Neutrophil (primary cell): ENCODE measurements at regions not wholly inside any gene's neighbourhood (a gene's known extent, or its start where the extent isn't known, plus 50 kb on each side); places are given as distances from the start of the nearest gene placed in this dataset.

Experiments used
- H3K27ac ChIP-seq: fragments of 200-600 bp; sonication (generic); 2 replicates; pipeline ENCODE4 v1.5.1; 2016; ENCODE audit warnings: mild to moderate bottlenecking, moderate library complexity
- H3K27me3 ChIP-seq: fragments of 200-600 bp; sonication (generic); 2 replicates; pipeline ENCODE4 v1.6.0; 2016; ENCODE audit warnings: mild to moderate bottlenecking
- H3K36me3 ChIP-seq: fragments of 200-600 bp; sonication (generic); 2 replicates; pipeline ENCODE4 v1.5.1; 2017
- H3K4me1 ChIP-seq, 2 experiments: fragments of 200-600 bp in 1 of 2; sonication (generic) in 1 of 2; 1 replicate in 1 of 2; 2 replicates in 1 of 2; pipeline versions ENCODE4 v1.5.1 to v1.6.1; 2013 to 2016; ENCODE audit warnings: low read depth in 1 of 2, low read length in 1 of 2, mild to moderate bottlenecking in 1 of 2, moderate library complexity in 1 of 2; ENCODE audit not compliant: control insufficient read depth in 1 of 2, insufficient read depth in 1 of 2
- H3K4me3 ChIP-seq, 2 experiments: fragments of 200-600 bp in 1 of 2; sonication (generic) in 1 of 2; 1 replicate in 1 of 2; 2 replicates in 1 of 2; pipeline ENCODE4 v1.5.1; 2013 to 2016; ENCODE audit warnings: low read depth in 1 of 2, low read length in 1 of 2, mild to moderate bottlenecking in 1 of 2, moderate library complexity in 1 of 2
- H3K9me3 ChIP-seq: fragments of 200-600 bp; sonication (generic); 2 replicates; pipeline ENCODE4 v1.5.1; 2016
- TF ChIP-seq, protein P1 (sequence below): fragments of 200-600 bp; sonication (generic); IDR thresholded peaks from 2 replicates; pipeline ENCODE4 v1.5.1; 2016; ENCODE audit warnings: antibody characterized with exemption

- TF ChIP-seq, protein P1, sequence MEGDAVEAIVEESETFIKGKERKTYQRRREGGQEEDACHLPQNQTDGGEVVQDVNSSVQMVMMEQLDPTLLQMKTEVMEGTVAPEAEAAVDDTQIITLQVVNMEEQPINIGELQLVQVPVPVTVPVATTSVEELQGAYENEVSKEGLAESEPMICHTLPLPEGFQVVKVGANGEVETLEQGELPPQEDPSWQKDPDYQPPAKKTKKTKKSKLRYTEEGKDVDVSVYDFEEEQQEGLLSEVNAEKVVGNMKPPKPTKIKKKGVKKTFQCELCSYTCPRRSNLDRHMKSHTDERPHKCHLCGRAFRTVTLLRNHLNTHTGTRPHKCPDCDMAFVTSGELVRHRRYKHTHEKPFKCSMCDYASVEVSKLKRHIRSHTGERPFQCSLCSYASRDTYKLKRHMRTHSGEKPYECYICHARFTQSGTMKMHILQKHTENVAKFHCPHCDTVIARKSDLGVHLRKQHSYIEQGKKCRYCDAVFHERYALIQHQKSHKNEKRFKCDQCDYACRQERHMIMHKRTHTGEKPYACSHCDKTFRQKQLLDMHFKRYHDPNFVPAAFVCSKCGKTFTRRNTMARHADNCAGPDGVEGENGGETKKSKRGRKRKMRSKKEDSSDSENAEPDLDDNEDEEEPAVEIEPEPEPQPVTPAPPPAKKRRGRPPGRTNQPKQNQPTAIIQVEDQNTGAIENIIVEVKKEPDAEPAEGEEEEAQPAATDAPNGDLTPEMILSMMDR: no peak
- Histone ChIP-seq H3K4me1 (no peaks in the 10 kb centered on the region), H3K27ac (no peak overlapping the region), H3K27me3 (no peaks in the 10 kb centered on the region), H3K36me3 (no peaks in the 10 kb centered on the region), H3K9me3 (no peaks in the 10 kb centered on the region), H3K4me3 (no peak overlapping the region)
These were observed 203.8 kb downstream of the PTPRC start for GRCh38 chr1:198842686-198843085.

- no peaks in the 10 kb centered on the region for H3K4me1 ChIP-seq
- TF ChIP-seq, protein P1: no peak
- no peaks in the 10 kb centered on the region for H3K27me3 ChIP-seq
- no peaks in the 10 kb centered on the region for H3K36me3 ChIP-seq
- H3K4me3 ChIP-seq: no peak overlapping the region
- no peak overlapping the region for H3K27ac ChIP-seq
- no peaks in the 10 kb centered on the region for H3K9me3 ChIP-seq
These were observed 206.4 kb downstream of the PTPRC start for GRCh38 chr1:198845271-198845670.

DNA sequence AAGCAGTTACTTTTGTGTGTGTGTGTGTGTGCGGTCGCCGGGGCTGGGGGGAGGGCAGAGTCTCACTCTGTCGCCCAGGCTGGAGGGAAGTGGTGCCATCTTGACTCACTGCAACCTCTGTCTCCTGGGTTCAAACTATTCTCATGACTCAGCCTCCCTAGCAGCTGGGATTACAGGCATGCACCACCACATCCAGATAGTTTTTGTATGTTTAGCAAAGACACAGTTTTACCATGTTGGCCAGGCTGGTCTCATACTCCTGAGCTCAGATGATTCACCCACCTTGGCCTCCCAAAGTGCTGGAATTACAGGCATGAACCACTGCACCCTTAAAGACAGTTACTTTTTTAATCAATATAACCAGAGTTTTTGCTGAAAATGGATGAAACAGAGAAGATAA, 207.0 kb downstream of the PTPRC start:
- Histone ChIP-seq H3K27me3 (no peaks in the 10 kb centered on the region), H3K36me3 (no peaks in the 10 kb centered on the region), H3K4me1 (no peaks in the 10 kb centered on the region), H3K27ac (no peak overlapping the region), H3K4me3 (no peak overlapping the region), H3K9me3 (no peaks in the 10 kb centered on the region)
- TF ChIP-seq, protein P1: no peak

- Histone ChIP-seq H3K4me3 (no peak overlapping the region), H3K36me3 (no peaks in the 10 kb centered on the region), H3K27ac (no peak overlapping the region), H3K4me1 (no peaks in the 10 kb centered on the region), H3K9me3 (no peaks in the 10 kb centered on the region), H3K27me3 (no peaks in the 10 kb centered on the region)
- TF ChIP-seq, protein P1: no peak
These were observed 207.7 kb downstream of the PTPRC start for GRCh38 chr1:198846556-198846955.

DNA sequence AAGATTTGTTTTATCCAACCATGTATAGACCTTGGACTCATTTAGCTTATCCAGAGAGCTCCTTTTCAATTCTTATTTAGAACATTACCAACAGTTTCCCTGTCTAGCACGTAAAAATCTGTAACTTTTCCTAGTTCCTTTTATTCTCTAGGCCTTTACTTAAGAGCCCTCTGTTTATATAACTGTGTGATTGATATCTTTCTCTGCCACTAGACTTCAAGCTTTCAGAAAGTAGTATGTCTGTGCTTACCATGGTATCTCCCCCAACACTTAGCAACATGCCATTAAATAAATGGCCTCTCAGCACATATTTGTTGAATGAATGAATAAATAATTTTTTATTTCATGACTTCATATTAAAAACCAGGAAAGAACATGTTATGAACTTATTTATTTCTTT, 209.4 kb downstream of the PTPRC start:
- no peaks in the 10 kb centered on the region for H3K27me3 ChIP-seq
- TF ChIP-seq, protein P1: no peak
- no peaks in the 10 kb centered on the region for H3K36me3 ChIP-seq
- no peaks in the 10 kb centered on the region for H3K9me3 ChIP-seq
- no peak overlapping the region for H3K27ac ChIP-seq
- no peaks in the 10 kb centered on the region for H3K4me1 ChIP-seq
- H3K4me3 ChIP-seq: no peak overlapping the region

GRCh38 chr1:198848649-198849048, 209.8 kb downstream of the PTPRC start:
- Histone ChIP-seq H3K36me3 (no peaks in the 10 kb centered on the region), H3K27ac (no peak overlapping the region), H3K4me1 (no peaks in the 10 kb centered on the region), H3K9me3 (no peaks in the 10 kb centered on the region), H3K4me3 (no peak overlapping the region), H3K27me3 (no peaks in the 10 kb centered on the region)
- TF ChIP-seq, protein P1: no peak
